ENCODE measurements at regions not wholly inside any gene's neighbourhood (a gene's known extent, or its start where the extent isn't known, plus 50 kb on each side); places are given as distances from the start of the nearest gene placed in this dataset.

GRCh38 chr4:103424853-103425252 is 226.7 kb upstream of the CENPE start:
- H3K4me1 ChIP-seq (ENCODE audit: insufficient read depth, low read length, severe bottlenecking) = no peaks in the 10 kb centered on the region
- H3K9me3 ChIP-seq (ENCODE audit: low read length) = no peaks in the 10 kb centered on the region
- H3K4me3 ChIP-seq (ENCODE audit: low read depth, low read length, poor library complexity, severe bottlenecking) = no peak overlapping the region
- H3F3A ChIP-seq (ENCODE audit: insufficient read depth, low read length) = no peaks in the 10 kb centered on the region
- no peak overlapping the region for H2AFZ ChIP-seq (ENCODE audit: low read length)
- no peaks in the 10 kb centered on the region for H3K9me2 ChIP-seq (ENCODE audit: low read depth, low read length)
- H3K36me3 ChIP-seq (ENCODE audit: insufficient read depth, low read length) = no peaks in the 10 kb centered on the region
- H4K20me1 ChIP-seq (ENCODE audit: insufficient read depth, low read length) = no peaks in the 10 kb centered on the region
- no peak for TF ChIP-seq EZH2 (IDR thresholded peaks at IDR 0.05; ENCODE audit: borderline replicate concordance, low read length)
- TF ChIP-seq, protein P1, sequence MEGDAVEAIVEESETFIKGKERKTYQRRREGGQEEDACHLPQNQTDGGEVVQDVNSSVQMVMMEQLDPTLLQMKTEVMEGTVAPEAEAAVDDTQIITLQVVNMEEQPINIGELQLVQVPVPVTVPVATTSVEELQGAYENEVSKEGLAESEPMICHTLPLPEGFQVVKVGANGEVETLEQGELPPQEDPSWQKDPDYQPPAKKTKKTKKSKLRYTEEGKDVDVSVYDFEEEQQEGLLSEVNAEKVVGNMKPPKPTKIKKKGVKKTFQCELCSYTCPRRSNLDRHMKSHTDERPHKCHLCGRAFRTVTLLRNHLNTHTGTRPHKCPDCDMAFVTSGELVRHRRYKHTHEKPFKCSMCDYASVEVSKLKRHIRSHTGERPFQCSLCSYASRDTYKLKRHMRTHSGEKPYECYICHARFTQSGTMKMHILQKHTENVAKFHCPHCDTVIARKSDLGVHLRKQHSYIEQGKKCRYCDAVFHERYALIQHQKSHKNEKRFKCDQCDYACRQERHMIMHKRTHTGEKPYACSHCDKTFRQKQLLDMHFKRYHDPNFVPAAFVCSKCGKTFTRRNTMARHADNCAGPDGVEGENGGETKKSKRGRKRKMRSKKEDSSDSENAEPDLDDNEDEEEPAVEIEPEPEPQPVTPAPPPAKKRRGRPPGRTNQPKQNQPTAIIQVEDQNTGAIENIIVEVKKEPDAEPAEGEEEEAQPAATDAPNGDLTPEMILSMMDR (IDR thresholded peaks at IDR 0.05; ENCODE audit: low read length) = no peak
- no peaks in the 10 kb centered on the region for H3K79me2 ChIP-seq (ENCODE audit: insufficient read depth, low read length)
- no peak overlapping the region for H3K27ac ChIP-seq (ENCODE audit: low read depth, low read length, poor library complexity, severe bottlenecking)
- H3K4me2 ChIP-seq (ENCODE audit: low read length) = no peak overlapping the region
- no peak overlapping the region for H3K9ac ChIP-seq (ENCODE audit: low read length)
- H3K27me3 ChIP-seq (ENCODE audit: insufficient read depth, low read length) = no peaks in the 10 kb centered on the region

DNA sequence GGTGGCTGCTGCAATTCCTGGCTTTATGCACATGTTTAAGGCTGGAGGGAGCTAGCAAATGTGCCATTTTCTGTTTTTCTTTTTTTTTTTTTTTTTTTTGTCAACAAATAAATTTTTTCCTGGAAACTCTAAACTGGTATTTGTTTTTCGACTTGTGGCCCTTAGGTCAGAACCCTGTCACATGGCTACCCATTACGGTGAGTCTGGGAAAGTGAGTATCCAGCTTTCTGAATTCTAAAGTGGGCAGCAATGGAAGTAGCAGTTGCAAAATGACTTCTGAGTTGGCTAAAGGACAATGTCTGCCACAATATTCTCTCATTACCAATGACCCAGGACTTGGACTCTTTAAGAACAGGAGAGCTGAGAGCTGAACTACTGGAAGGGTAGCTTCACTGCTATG is 225.1 kb upstream of the CENPE start:
- no peaks in the 10 kb centered on the region for H3K4me1 ChIP-seq (ENCODE audit: insufficient read depth, low read length, severe bottlenecking)
- no peak overlapping the region for H3K4me2 ChIP-seq (ENCODE audit: low read length)
- H2AFZ ChIP-seq (ENCODE audit: low read length) = no peak overlapping the region
- H3F3A ChIP-seq (ENCODE audit: insufficient read depth, low read length) = no peaks in the 10 kb centered on the region
- H3K9me3 ChIP-seq (ENCODE audit: low read length) = no peaks in the 10 kb centered on the region
- H3K9ac ChIP-seq (ENCODE audit: low read length) = no peak overlapping the region
- H4K20me1 ChIP-seq (ENCODE audit: insufficient read depth, low read length) = no peaks in the 10 kb centered on the region
- H3K27ac ChIP-seq (ENCODE audit: low read depth, low read length, poor library complexity, severe bottlenecking) = no peak overlapping the region
- no peaks in the 10 kb centered on the region for H3K27me3 ChIP-seq (ENCODE audit: insufficient read depth, low read length)
- no peaks in the 10 kb centered on the region for H3K9me2 ChIP-seq (ENCODE audit: low read depth, low read length)
- H3K4me3 ChIP-seq (ENCODE audit: low read depth, low read length, poor library complexity, severe bottlenecking) = no peak overlapping the region
- TF ChIP-seq, protein P1 (IDR thresholded peaks at IDR 0.05; ENCODE audit: low read length) = no peak
- no peak for TF ChIP-seq EZH2 (IDR thresholded peaks at IDR 0.05; ENCODE audit: borderline replicate concordance, low read length)
- no peaks in the 10 kb centered on the region for H3K36me3 ChIP-seq (ENCODE audit: insufficient read depth, low read length)
- no peaks in the 10 kb centered on the region for H3K79me2 ChIP-seq (ENCODE audit: insufficient read depth, low read length)

- Histone ChIP-seq H3K9ac (ENCODE audit: low read length) (no peak overlapping the region), H3K4me2 (ENCODE audit: low read length) (no peak overlapping the region)
These were observed 224.5 kb upstream of the CENPE start for GRCh38 chr4:103422467-103423219.

More at GRCh38 chr4:103422467-103423219, 224.5 kb upstream of the CENPE start:
- Histone ChIP-seq H3K27ac (ENCODE audit: low read depth, low read length, poor library complexity, severe bottlenecking) (no peak overlapping the region), H3K27me3 (ENCODE audit: insufficient read depth, low read length) (no peaks in the 10 kb centered on the region), H3F3A (ENCODE audit: insufficient read depth, low read length) (no peaks in the 10 kb centered on the region), H4K20me1 (ENCODE audit: insufficient read depth, low read length) (no peaks in the 10 kb centered on the region), H3K4me3 (ENCODE audit: low read depth, low read length, poor library complexity, severe bottlenecking) (no peak overlapping the region), H3K36me3 (ENCODE audit: insufficient read depth, low read length) (no peaks in the 10 kb centered on the region), H3K79me2 (ENCODE audit: insufficient read depth, low read length) (no peaks in the 10 kb centered on the region), H2AFZ (ENCODE audit: low read length) (no peak overlapping the region), H3K4me1 (ENCODE audit: insufficient read depth, low read length, severe bottlenecking) (no peaks in the 10 kb centered on the region), H3K9me2 (ENCODE audit: low read depth, low read length) (no peaks in the 10 kb centered on the region), H3K9me3 (ENCODE audit: low read length) (no peaks in the 10 kb centered on the region)
- no peak for TF ChIP-seq EZH2 (IDR thresholded peaks at IDR 0.05; ENCODE audit: borderline replicate concordance, low read length)
- TF ChIP-seq, protein P1 (IDR thresholded peaks at IDR 0.05; ENCODE audit: low read length) = no peak

Data from OCI-LY1 (cell line).